Body of pancreas (tissue), 4 donors: ENCODE measurements at regions not wholly inside any gene's neighbourhood (a gene's known extent, or its start where the extent isn't known, plus 50 kb on each side); places are given as distances from the start of the nearest gene placed in this dataset.

Experiments
- CTCF ChIP-seq, 7 experiments: fragments of 450-650 bp in 4 of 7; fragments of 200-600 bp in 3 of 7; sonication (generic) in 3 of 7; IDR thresholded peaks; one replicate each; pipeline ENCODE4 v1.5.1; 2016 to 2019; ENCODE audit warnings: antibody characterized with exemption in 7 of 7
- POLR2A ChIP-seq, 3 donors: fragments of 450-650 bp; IDR thresholded peaks; one replicate each; pipeline ENCODE4 v1.6.1; 2016; ENCODE audit warnings: antibody characterized with exemption in 3 of 3, mild to moderate bottlenecking in 2 of 3

GRCh38 chr7:1364906-1365570 is 94.2 kb downstream of the MICALL2 start:
- TF ChIP-seq POLR2A (IDR thresholded peaks at IDR 0.05) = no peak
- TF ChIP-seq CTCF (IDR thresholded peaks at IDR 0.05) = no peak
